Jurkat, Clone E6-1 (cell line): ENCODE measurements at regions not wholly inside any gene's neighbourhood (a gene's known extent, or its start where the extent isn't known, plus 50 kb on each side); places are given as distances from the start of the nearest gene placed in this dataset.
"Not testable (repeated sequence)": the region's sequence is repeated elsewhere in the genome, so short reads cannot be mapped to it uniquely, and the experiment has no call there.

Experiments
- DNase-seq: peaks from one replicate; pipeline ENCODE4 v3.0.0-alpha.2; 2011; ENCODE audit warnings: low read depth, low spot score
- H3K4me3 ChIP-seq: 2 replicates; pipeline ENCODE4 v1.5.1; 2011; ENCODE audit warnings: mild to moderate bottlenecking, low read length, control low read depth, moderate library complexity

GRCh38 chr3:107464037-107464436, 58.7 kb upstream of the BBX start:
- no peak for DNase-seq
- no peak overlapping the region for H3K4me3 ChIP-seq

- DNase-seq, result no peak
- no peak overlapping the region for H3K4me3 ChIP-seq
Observed at GRCh38 chr3:107465064-107465631, 57.6 kb upstream of the BBX start.

GRCh38 chr3:107468782-107469181, 54.0 kb upstream of the BBX start:
- H3K4me3 ChIP-seq, result no peak overlapping the region
- DNase-seq, result no peak

GRCh38 chr3:107470496-107470895, 52.3 kb upstream of the BBX start:
- H3K4me3 ChIP-seq, DNase-seq: not testable (repeated sequence)
